ENCODE measurements at regions not wholly inside any gene's neighbourhood (a gene's known extent, or its start where the extent isn't known, plus 50 kb on each side); places are given as distances from the start of the nearest gene placed in this dataset.

DNA sequence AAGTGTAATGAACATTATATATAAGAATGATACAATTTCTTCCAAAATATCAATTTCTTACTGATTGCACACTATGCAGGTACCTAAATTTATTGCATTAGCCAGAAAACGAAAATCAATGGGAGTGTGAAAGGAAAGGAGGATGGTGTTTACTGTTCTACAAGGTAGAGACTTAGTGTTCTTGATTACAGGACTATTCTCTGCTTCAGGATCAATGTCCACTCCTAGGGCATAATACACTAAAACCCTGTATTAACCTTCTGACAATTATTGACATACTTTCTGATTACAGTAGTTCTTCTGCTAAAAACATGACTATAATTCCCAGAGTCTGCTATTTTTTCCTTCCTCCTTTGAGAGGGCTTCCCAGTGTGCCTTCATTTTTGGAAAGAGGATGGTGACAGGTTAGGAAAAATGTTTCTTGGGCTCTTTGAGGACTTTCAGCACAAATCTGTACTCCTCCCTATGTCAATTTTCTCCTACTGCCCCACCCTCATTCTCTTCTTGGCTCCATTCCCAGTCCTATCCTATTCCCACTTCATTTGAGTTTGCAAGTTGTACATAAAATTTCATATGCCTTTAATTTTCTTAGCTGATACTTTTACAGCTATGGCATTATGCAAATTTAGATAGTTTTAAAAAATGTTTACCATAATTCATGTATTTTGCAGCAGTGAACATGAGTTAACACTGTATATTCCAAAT, 278.9 kb downstream of the CENPW start:
- intact Hi-C loops (cut with DNase I), result no loop called here
- no peak overlapping the region for H3K27ac ChIP-seq
- no peak overlapping the region for H3K4me3 ChIP-seq
- no peak for DNase-seq (ENCODE audit: extremely low spot score in 2 of 2)
- H3K36me3 ChIP-seq, result no peaks in the 10 kb centered on the region
- no peaks in the 10 kb centered on the region for H3K4me1 ChIP-seq
- H3K9me3 ChIP-seq, result no peaks in the 10 kb centered on the region
- no peaks in the 10 kb centered on the region for H3K27me3 ChIP-seq
- no peak for TF ChIP-seq POLR2A (IDR thresholded peaks at IDR 0.05)
- TF ChIP-seq, protein P1, sequence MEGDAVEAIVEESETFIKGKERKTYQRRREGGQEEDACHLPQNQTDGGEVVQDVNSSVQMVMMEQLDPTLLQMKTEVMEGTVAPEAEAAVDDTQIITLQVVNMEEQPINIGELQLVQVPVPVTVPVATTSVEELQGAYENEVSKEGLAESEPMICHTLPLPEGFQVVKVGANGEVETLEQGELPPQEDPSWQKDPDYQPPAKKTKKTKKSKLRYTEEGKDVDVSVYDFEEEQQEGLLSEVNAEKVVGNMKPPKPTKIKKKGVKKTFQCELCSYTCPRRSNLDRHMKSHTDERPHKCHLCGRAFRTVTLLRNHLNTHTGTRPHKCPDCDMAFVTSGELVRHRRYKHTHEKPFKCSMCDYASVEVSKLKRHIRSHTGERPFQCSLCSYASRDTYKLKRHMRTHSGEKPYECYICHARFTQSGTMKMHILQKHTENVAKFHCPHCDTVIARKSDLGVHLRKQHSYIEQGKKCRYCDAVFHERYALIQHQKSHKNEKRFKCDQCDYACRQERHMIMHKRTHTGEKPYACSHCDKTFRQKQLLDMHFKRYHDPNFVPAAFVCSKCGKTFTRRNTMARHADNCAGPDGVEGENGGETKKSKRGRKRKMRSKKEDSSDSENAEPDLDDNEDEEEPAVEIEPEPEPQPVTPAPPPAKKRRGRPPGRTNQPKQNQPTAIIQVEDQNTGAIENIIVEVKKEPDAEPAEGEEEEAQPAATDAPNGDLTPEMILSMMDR (IDR thresholded peaks at IDR 0.05), result no peak
- TF ChIP-seq POLR2AphosphoS5 (IDR thresholded peaks at IDR 0.05; ENCODE audit: insufficient read depth in 1 of 2, low read depth in 1 of 2), result no peak

DNA sequence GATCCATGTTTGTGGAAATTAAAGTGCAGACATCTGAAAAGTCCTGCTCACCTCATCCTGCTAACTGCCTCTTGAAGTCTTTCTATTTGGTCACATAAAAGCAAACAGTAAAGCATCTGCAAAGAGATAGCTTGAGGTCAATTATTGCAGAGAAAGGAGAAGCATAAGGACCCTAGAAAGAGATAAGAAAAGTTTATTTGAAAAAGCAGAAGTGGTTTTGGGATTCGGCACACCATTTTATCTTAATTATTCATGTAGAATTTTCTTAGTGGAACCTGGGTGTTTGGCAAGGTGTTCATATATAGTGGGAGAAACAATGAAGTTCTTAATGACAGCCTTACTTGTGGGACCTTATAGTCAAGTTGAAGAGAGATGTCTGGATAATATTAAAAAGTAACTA, 280.8 kb downstream of the CENPW start:
- Histone ChIP-seq H3K27me3 (no peaks in the 10 kb centered on the region), H3K27ac (no peak overlapping the region), H3K36me3 (no peaks in the 10 kb centered on the region), H3K9me3 (no peaks in the 10 kb centered on the region), H3K4me3 (no peak overlapping the region), H3K4me1 (no peaks in the 10 kb centered on the region)
- DNase-seq (ENCODE audit: extremely low spot score in 2 of 2), result no peak
- intact Hi-C loops (cut with DNase I), result no loop called here
- TF ChIP-seq, protein P1 (IDR thresholded peaks at IDR 0.05), result no peak
- TF ChIP-seq POLR2A (IDR thresholded peaks at IDR 0.05) (no peak), POLR2AphosphoS5 (IDR thresholded peaks at IDR 0.05; ENCODE audit: insufficient read depth in 1 of 2, low read depth in 1 of 2) (no peak)

DNA sequence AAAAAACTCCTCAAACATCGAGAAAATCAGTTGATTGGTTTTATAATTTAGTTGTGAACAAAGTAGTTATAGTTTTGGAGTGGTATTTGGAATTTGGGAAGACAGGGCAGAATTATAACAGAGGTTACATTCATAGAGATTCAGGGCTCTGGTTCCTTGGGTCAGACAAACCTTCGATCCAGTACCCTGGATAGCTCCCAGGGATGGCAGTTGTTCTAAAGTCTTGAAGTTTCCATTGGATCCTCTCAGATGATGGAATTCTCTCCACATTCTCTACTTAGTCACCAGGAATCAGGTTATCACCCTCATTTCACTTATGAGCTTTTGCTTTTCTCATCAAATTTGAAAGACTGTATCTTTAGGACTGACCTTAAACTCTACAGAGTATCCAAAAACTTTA, 285.1 kb downstream of the CENPW start:
- Histone ChIP-seq H3K36me3 (no peaks in the 10 kb centered on the region), H3K4me3 (no peak overlapping the region), H3K27ac (no peak overlapping the region), H3K4me1 (no peaks in the 10 kb centered on the region), H3K9me3 (no peaks in the 10 kb centered on the region), H3K27me3 (no peaks in the 10 kb centered on the region)
- TF ChIP-seq POLR2A (IDR thresholded peaks at IDR 0.05) (no peak), POLR2AphosphoS5 (IDR thresholded peaks at IDR 0.05; ENCODE audit: insufficient read depth in 1 of 2, low read depth in 1 of 2) (no peak)
- TF ChIP-seq, protein P1 (IDR thresholded peaks at IDR 0.05), result no peak
- no peak for DNase-seq (ENCODE audit: extremely low spot score in 2 of 2)
- intact Hi-C loops (cut with DNase I), result no loop called here

DNA sequence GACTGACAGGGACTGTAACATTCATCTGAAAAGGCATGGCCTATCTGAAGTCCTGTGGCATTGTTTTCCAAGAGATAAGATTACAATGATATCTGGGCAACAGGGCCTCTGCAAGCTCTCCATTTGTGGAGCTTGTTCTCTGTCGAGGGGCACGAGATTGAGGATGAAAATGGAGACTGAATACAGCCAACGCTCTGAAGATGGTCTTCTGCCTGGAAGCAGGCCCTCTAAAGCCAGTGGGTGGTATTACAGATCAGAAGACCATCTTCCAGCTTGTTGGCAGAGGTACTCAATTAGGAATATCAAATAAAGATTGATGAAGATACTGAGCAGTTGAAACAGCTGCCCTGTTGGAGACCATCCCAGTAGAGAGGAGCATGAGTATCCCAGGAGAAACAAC, 288.2 kb downstream of the CENPW start:
- H3K36me3 ChIP-seq, result no peaks in the 10 kb centered on the region
- no peak for DNase-seq (ENCODE audit: extremely low spot score in 2 of 2)
- no peak for TF ChIP-seq POLR2AphosphoS5 (IDR thresholded peaks at IDR 0.05; ENCODE audit: insufficient read depth in 1 of 2, low read depth in 1 of 2)
- no peak for TF ChIP-seq POLR2A (IDR thresholded peaks at IDR 0.05)
- TF ChIP-seq, protein P1 (IDR thresholded peaks at IDR 0.05), result no peak
- no peak overlapping the region for H3K4me3 ChIP-seq
- no peaks in the 10 kb centered on the region for H3K9me3 ChIP-seq
- peaks cover 12% of the 10 kb centered on the region for H3K4me1 ChIP-seq
- intact Hi-C loops (cut with DNase I), result no loop called here
- no peak overlapping the region for H3K27ac ChIP-seq
- no peaks in the 10 kb centered on the region for H3K27me3 ChIP-seq

DNA sequence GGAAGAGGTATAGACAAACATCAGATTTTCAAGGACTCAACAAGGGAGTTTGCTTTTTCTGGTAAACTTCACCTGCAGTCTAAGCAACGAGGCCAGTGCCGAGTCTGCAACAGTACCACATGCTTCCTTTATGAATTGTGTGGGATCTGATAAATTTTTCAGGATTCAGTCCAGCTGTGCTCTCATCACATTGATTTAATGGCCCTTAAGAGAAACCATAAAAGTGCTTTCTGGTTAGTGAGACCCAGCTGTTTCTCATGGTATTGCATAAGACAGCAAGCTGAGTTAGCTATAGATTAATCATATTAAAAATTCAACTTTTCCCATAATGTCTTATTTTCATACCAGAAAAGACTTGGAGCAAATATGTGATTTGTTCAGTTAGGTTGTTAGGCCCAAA, 291.4 kb downstream of the CENPW start:
- no peak for DNase-seq (ENCODE audit: extremely low spot score in 2 of 2)
- TF ChIP-seq POLR2A (IDR thresholded peaks at IDR 0.05) (no peak), POLR2AphosphoS5 (IDR thresholded peaks at IDR 0.05; ENCODE audit: insufficient read depth in 1 of 2, low read depth in 1 of 2) (no peak)
- TF ChIP-seq, protein P1 (IDR thresholded peaks at IDR 0.05), result no peak
- Histone ChIP-seq H3K36me3 (no peaks in the 10 kb centered on the region), H3K4me1 (peaks cover 12% of the 10 kb centered on the region), H3K9me3 (no peaks in the 10 kb centered on the region), H3K27ac (no peak overlapping the region), H3K27me3 (no peaks in the 10 kb centered on the region), H3K4me3 (no peak overlapping the region)
- intact Hi-C loops (cut with DNase I), result no loop called here
